NCI-H748 (cell line): ENCODE measurements at regions not wholly inside any gene's neighbourhood (a gene's known extent, or its start where the extent isn't known, plus 50 kb on each side); places are given as distances from the start of the nearest gene placed in this dataset.

ENCODE experiments used
- DNase-seq: peaks from one replicate; lab custom pipeline; 2025; ENCODE audit not compliant: unreplicated experiment; lab: John Stamatoyannopoulos, UW

GRCh38 chr4:108342325-108342970 lies 173.7 kb upstream of the LEF1 start:
- DNase-seq = no peak

GRCh38 chr4:108337923-108338322 lies 169.2 kb upstream of the LEF1 start:
- no peak for DNase-seq

- no peak for DNase-seq
Measured at GRCh38 chr4:108336076-108336475, 167.3 kb upstream of the LEF1 start.

GRCh38 chr4:108335081-108335480 lies 166.3 kb upstream of the LEF1 start:
- DNase-seq = no peak

GRCh38 chr4:108334031-108334430 lies 165.3 kb upstream of the LEF1 start:
- no peak for DNase-seq

- DNase-seq = no peak
Measured at GRCh38 chr4:108333353-108333942, 164.7 kb upstream of the LEF1 start.

GRCh38 chr4:108331905-108332632 lies 163.3 kb upstream of the LEF1 start:
- DNase-seq = no peak

GRCh38 chr4:108328383-108328732 lies 159.6 kb upstream of the LEF1 start:
- DNase-seq = no peak

- DNase-seq = no peak
Measured at GRCh38 chr4:108327642-108328382, 159.1 kb upstream of the LEF1 start.

- no peak for DNase-seq
Measured at GRCh38 chr4:108325561-108325960, 156.8 kb upstream of the LEF1 start.

GRCh38 chr4:108324450-108324849 lies 155.7 kb upstream of the LEF1 start:
- DNase-seq = no peak

GRCh38 chr4:108322497-108322896 lies 153.8 kb upstream of the LEF1 start:
- DNase-seq = no peak

- DNase-seq = no peak
Measured at GRCh38 chr4:108320061-108320460, 151.3 kb upstream of the LEF1 start.

GRCh38 chr4:108317377-108317776 lies 148.6 kb upstream of the LEF1 start:
- no peak for DNase-seq

- DNase-seq = no peak
Measured at GRCh38 chr4:108315694-108316093, 147.0 kb upstream of the LEF1 start.

- DNase-seq = no peak
Measured at GRCh38 chr4:108314900-108315589, 146.3 kb upstream of the LEF1 start.

GRCh38 chr4:108313546-108314339 lies 145.0 kb upstream of the LEF1 start:
- DNase-seq = no peak

GRCh38 chr4:108311313-108311712 lies 142.6 kb upstream of the LEF1 start:
- no peak for DNase-seq

- peak; percentile 11 for DNase-seq
Measured at GRCh38 chr4:108303488-108304177, 134.9 kb upstream of the LEF1 start.
